Inflammatory macrophage (primary cell): ENCODE measurements at regions not wholly inside any gene's neighbourhood (a gene's known extent, or its start where the extent isn't known, plus 50 kb on each side); places are given as distances from the start of the nearest gene placed in this dataset.
"Not testable (repeated sequence)": the region's sequence is repeated elsewhere in the genome, so short reads cannot be mapped to it uniquely, and the experiment has no call there.

Experiments
- DNase-seq, 2 donors: peaks; one replicate each; pipeline ENCODE4 v3.0.0-alpha.2; 2020 to 2022

DNA sequence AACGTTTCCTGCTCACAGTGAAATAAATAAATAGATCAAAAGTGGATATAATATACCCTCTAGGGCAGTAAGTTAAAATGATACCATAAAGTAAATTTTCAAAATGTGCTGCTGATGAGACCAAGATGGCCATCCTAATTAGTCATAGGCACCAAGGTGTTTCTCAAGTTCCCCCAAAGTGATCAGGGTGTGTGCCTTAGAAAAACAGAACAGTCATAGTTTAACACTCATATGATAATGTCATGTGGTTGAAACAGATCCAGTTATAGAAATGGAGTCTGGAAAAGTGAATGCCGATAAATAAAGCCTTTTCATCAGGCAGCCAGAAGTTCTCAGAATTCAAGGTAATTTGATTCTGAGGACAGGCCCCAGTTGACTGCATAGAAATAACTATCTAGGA lies 161.5 kb upstream of the CDKN2B start:
- peak; percentile 60 to 72 for DNase-seq

DNA sequence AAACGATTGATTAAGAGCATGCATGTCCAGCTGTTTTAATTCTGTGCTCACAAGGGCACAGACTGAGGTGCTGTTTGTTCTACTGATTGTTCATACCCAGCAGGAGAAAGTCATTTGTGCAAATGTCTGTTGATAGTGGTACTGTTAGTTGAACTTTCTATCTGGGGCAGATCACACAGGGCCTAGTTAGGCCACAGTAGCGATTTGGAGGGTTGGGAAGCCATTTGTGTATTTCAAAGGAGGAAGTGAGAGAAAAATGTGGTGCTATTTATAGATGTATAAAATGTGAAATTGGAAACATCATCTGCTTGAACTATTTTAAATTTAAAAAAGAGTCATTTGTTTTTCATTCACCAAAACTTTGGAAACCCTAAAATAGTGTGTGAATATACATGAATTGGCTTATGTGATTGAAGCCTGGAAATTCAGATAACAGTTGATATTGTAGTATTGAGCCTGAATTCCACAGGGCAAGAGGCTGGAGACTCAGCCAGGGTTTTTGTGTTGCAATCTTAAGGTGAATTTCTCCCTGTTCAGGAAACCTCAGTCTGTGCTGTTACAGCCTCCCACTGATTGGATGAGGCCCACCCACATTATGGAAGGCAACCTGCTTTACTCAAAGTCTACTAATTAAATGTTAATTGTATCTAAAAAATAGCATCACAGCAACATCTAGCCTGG lies 162.0 kb upstream of the CDKN2B start:
- peak; percentile 31 to 44 for DNase-seq

DNA sequence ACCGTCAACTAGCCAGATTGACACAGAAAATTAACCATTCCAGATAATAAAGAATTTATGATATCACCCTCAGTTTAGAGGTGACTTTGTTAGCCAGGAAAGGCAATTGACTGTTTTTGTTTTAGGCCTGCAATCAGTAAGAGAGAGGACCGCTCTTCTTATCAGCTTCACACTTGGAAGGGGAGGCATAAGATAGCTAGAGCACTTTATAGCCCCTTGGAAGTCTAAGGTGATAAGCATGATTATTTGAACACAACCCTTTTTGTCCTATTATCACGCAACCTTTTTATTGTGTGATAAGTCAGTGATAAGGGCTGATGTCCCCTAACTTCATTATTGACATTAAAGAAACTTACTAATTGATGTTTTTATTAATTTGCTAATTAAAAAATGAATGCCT lies 162.6 kb upstream of the CDKN2B start:
- no peak for DNase-seq

DNA sequence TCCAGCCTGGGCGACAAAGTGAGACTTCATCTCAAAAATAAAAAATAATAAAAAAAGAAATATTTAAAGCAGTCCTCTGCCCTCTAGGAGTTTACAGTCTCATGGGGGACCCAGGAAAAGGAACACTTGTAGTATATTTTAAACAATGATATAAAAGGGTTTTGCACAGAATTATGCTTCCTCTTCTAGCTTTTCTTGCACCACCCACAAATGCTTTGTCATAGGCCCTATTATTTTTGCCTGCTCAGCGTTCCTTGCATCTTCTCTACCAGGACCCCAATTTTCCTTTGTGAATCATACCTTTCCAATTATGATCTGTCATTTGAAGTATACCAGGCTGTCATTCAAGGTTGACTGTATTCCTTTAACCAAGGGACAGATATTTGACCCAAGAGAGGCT lies 164.8 kb upstream of the CDKN2B start:
- DNase-seq = peak in 1 of 2 donors; percentile 40

DNA sequence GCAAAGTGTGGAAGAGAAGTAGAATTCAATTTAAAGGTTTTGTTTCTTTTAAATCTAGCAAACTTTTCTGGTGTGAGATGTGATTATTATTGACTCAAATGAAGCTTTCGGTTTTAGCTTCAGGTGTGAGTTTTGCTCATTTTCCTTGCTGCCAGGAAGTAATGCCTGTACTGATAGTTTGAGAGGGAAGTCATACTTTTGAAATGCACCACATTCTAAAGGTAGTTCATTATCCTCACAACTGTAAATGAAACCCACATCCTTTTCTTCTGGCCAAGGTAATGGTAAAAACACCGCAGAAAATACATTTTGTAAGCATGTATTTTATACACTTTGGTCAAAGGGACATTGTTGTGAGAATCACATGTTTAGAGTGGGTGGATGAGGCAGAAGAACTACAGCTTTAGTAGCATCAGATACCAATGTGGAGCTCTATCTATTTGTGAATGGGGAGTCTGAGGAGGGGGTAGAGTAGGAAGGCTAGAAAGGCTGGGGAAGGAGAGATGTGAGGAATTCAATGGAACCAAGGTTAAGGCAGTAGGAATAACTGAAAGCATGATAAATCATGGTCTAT lies 167.0 kb upstream of the CDKN2B start:
- DNase-seq = no peak

DNA sequence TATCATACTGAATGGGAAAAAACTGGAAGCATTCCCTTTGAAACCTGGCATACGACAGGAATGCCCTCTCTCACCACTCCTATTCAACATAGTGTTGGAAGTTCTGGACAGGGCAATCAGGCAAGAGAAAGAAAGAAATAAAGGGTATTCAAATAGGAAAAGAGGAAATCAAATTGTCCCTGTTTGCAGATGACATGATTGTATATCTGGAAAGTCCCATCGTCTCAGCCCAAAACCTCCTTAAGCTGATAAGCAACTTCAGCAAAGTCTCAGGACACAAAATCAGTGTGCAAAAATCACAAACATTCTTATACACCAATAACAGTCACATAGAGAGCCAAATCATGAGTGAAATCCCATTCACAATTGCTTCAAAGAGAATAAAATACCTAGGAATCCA lies 171.9 kb upstream of the CDKN2B start:
- DNase-seq = peak in 1 of 2 donors; percentile 2

DNA sequence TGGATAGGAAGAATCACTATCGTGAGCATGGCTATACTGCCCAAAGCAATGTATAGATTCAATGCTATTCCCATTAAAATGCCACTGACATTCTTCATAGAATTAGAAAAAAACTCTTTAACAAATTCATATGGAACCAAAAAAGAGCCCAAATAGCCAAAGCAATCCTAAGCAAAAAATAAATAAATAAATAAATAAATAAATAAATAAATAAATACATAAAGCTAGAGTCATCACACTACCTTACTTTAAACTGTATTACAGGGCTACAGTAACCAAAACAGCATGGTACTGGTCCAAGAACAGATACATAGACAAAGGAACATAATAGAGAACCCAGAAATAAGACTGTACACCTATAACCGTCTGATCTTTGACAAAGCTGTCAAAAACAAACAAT lies 180.4 kb upstream of the CDKN2B start:
- DNase-seq = no peak

DNA sequence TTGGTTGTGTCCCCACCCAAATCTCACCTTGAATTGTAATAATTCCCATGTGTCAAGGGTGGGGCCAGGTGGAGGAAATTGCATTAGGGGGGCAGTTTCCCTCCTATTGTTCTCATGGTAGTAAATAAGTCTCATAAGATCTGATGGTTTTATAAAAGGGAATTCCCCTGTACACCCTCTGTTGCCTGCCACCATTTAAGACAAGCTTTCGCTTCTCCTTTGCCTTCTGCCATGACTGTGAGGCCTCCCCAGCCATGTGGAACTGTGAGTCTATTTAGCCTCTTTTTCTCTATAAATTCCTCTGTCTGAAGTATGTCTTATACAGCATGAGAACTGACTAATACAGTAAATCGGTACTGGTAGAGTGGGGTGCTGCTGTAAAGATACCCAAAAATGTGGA lies 187.9 kb upstream of the CDKN2B start:
- DNase-seq = not testable (repeated sequence)

DNA sequence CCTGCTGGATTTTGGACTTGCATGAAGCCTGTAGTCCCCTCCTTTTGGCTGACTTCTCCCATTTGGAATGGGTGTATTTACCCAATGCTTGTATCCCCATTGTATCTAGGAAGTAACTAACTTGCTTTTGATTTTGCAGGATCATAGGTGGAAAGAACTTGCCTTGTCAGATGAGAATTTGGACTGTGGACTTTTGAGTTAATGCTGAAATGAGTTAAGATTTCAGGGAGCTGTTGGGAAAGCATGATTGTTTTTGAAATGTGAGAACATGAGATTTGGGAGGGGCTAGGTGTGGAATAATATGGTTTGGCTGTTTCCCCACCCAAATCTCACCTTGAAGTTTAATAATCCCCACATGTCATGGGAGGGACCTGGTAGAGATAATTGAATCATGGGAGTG lies 189.6 kb upstream of the CDKN2B start:
- no peak for DNase-seq

DNA sequence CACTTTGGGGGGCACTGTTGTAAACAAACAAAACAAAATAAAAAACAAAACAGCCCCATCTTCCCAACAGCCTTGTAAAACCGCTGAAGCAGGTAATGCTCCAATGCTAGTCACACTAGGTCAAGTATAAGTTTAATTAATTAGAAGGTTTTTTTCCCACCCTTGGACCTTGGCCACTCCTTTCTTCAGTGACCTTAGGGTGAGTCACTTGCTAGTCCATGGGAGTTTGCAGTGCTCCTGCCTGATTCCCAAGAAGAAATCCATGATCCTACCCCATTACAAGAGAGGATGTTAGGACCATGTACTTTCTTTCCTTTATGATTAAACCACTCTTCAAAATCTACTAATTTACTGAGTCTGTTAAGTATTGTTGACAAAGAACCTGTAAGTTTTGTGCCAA lies 192.2 kb upstream of the CDKN2B start:
- no peak for DNase-seq

DNA sequence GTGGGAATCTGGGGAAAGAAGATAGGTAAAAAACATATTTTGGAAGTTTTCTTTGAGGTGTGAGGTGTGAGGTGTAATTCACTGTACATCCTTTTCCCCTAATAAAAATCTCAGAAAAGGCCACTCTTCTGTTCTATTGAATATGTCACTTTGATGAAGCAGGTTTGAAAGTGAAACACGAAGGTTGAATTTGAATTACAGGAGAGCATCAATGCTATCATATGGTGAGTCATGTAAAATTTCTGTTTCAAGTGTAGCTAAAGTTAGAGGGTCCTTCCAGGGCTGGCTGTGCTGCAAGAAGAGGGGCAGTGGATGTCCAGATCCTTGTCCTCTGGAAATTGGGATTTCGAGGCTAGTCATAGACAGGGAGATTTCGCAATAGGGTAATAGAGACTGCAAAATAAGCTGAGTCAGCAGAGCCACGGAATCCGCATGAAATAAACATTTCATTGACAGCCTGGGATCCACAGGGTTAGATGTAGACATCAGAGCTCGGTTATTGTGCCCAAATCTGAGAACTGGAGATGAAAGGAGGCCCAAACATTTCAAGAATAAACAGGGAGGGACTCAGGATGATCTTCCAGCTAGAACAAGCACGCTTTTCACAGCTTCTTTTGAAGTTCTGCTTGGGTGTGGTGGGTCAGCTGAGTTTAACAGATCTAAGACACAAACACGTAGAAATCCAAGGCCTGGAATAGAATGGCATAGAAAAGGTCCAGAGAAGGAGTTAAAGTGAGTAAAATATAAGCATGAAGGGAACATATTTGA lies 194.4 kb upstream of the CDKN2B start:
- peak in 1 of 2 donors; percentile 13 for DNase-seq

DNA sequence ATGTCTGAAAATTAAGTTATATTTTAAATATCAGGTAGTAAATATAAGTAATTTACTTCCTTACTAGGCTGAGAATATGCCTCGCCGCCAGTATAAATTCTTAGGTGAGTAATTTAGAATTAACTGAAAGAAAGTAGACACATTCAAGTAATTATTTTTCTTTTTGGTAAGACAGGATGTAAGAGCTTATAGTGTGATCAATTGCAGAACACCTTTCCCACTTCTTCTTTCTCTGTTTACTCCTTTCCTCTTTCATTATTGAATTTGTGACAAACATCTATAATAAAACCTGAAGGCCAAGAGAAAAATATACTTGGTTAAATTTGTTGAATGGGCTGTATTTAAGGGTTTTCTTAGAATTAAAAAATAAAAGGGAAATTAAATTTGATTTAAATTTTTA lies 195.1 kb upstream of the CDKN2B start:
- DNase-seq = no peak

DNA sequence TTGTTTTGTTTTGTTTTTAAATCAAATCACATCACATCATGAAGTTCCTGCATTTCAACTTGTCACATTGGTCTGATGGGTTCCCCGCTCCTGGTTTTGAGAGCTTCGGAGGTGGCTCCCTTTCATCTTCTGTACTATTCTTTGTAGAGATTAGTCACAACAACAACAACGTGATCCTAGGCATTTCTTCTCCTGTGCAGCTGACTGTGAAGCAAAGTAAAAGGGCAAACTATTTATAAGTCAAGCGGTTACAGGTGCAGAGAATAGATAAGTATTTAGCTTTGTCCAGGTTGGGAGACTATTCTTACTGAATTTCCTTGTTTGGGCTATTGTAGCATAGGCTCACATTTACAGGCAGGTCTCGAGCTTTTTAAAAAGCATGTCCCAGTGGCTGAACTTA lies 197.7 kb upstream of the CDKN2B start:
- DNase-seq = no peak

DNA sequence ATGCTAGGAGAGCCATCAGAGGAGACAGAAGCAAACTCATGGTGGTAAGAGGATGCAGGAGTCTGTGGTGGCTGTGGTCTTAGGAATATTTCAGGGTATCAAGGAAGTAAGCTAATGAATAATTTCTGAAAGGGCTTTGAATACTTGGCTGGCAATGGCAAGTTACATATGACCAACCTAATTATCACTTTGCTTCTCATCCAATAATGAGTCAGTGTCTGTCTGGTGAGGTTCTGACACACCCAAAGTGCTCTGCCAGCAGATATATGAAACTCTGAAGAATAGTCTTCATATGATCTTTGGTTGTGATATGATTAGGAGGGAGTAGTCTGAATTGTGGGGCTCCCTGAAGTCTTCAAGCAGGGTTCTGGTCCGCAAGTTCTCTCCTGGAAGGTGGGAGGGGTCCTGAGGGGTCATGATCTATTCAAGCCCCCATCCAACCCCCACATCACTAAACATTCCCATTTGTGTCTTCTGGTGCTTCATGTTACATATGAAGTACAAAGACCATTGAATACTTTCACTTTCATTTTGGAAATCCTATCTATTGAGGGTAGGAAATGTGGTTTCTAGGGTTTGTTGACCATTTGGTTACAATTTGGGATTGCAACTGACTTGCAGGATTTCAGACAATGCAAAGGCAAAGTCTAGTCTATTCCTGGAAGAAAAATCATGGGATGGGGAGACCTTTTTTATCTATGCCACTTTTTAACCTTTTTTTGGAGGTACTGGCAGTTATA lies 199.9 kb upstream of the CDKN2B start:
- no peak for DNase-seq

DNA sequence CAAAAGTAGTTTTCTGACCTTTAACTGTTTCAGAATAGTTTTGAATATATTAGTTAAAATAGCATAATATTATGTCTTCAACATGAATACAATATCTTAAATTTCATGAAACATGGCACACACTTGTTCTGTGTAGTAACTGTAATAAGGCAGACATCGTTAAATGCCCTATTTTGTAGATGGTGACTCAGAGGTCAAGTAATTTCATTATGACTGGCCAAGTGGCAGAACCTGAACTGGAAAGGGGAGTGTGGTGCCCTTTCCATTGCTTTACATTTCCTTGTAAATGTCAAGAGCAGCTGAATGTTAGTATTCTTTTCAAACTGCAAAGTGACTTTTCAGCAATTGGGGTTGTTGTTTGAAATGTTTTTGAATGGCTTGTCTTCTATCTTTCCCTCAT lies 201.2 kb upstream of the CDKN2B start:
- peak in 1 of 2 donors; percentile 20 for DNase-seq

DNA sequence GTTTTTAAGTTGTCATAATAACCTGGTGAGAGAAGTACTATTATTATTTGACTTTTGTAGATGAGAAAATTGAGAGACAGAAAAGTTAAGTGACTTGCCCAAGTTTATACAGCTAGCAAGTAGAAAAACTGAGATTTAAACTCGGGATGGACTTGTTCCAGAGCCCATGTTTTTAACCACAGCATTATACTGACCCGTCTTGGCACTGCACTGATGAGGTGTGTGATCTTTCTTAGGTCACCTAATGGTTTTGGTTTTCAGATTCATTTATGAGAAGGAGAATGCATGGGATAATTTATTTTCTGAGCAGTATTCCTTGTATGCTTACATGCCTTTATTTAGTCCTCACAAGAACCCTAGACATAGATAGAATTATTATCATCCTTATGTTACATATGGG lies 201.8 kb upstream of the CDKN2B start:
- DNase-seq = no peak

DNA sequence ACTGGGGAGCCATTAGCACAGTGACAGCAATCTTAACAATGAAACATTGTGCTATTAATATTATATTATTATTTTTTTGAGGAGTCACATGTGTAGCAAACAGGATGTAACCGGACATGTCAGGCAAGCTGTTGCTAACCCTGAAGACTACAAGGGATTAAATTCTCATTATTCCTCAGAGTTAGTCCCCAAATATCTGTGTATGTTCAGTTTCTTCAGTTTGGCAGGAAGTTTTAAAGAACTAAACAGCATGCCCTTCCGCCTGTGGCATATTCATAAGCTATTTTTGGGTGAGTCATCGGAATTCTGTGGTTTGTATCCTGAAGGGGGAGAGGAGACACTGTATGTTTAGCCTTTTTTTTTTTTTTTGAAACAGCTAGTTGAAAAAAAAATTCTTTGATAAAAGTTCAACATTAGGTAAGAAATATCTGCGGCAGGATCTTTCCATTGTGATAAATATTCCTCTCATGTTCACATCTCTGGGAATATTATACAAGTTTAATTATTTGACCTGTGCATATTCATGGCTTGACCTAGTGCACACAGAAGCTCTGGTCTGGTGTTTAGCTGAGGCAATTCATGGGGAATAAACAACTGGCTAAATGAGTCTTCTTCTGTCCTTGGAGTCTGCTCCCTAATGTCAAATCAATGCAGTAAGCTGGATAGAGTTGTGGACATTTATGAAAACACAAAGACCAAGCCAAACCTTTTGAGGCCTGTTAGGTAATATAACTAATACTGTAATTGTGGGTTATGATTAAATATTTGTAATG lies 202.7 kb upstream of the CDKN2B start:
- peak; percentile 63 to 69 for DNase-seq

DNA sequence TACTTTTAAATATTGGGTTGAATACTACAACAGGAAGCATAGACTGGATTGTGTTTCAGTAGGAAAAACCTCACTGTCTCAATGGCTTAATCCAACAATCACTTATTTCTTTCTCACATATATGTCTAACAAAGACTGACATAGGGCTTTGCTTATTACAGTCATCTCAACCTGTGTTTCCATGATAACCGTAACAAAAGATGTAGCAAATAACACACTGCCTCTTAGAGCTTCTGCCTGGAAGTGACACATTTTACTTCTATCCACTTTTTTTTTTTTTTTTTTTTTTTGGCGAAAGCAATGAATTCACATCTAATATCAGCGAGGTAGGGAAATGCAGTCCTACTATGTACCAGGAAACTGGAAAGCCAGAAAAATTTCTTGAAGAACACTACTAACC lies 204.9 kb upstream of the CDKN2B start:
- no peak for DNase-seq

DNA sequence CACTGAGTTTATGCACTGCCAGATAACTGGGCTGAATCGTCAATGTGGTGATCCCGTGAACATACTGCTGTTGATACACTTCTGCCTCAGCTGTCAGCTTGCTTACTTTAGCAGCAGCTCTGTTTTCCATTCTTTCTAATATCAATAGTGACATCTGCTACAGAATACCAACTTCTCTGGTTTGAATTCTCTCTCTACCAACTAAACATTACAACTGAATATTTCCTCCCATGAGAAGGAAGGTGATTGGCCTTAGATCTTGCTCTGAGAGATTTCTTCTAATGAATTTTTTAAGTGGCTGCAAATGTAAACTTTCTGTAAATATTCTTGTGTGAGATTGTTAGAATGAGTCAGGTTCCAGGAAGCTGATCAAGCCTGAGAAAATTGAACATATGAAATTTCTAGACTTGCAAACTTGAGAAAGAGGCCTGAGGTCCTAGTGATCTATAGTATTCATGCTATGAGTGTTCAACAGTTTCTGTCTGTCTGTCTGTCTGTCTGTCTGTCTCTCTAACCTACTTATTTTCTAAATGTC lies 205.5 kb upstream of the CDKN2B start:
- DNase-seq = no peak

DNA sequence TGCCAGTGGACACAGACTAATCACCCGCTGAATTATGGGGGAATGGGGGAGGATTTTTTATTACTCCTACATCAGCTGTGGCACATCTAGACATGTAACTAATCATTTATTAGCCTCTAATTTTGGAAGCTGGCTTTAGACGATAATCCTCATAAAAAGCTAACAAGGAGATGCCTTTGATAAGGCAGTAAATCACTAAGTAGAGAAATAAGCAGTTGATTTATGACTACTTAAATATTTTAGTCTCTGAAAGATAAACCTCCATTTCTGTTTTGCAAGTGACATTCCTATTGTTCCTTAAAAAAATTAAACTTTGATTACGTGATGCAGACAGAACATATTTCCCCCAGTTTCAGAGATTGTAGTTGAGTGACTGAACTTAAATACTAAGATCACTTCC lies 206.4 kb upstream of the CDKN2B start:
- DNase-seq = no peak

DNA sequence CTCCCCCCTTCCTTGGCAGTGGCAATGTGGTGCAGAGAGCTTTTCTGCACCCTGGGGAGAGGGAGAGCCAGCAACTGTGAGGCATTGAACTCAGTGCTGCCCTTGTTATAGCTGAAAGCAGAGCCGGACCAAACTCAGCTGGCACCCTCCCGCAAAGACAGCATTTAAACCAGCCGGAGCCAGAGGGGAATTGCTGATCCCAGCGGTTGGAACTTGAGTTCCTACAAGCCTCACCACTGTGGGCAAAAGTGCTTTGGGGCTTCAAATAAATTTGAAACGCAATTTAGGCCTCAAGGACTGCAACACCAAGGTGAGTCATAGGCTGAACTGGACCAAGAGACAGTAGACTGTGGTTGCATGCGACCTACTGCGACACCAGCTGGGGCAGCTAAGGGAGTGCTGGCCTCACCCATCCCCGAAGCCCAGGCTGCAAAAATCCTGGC lies 207.6 kb upstream of the CDKN2B start:
- DNase-seq = peak in 1 of 2 donors; percentile 8

DNA sequence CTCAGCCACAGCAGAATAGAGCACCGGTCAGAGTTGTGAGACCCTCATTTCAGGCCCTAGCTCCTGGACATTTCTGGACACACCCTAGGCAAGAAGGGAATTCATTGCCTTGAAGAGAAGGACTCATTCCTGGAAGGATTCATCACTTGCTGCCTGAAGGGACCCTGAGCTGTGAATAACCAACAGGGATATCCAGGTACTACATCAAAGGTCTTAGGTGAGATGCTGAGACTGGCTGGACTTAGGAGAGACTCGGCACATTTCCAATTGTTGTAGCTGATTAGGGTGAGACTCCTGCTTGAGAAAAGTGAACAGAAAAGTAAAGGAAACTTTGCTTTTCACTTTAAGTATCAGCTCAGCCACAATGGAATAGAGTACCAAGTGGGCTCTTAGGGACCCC lies 208.1 kb upstream of the CDKN2B start:
- DNase-seq = no peak
